ENCODE measurements at regions not wholly inside any gene's neighbourhood (a gene's known extent, or its start where the extent isn't known, plus 50 kb on each side); places are given as distances from the start of the nearest gene placed in this dataset.

GRCh38 chr4:146071390-146071789 lies 104.1 kb upstream of the LSM6 start:
- Histone ChIP-seq H4K20me1 (ENCODE audit: insufficient read depth) (no peaks in the 10 kb centered on the region), H3K36me3 (ENCODE audit: insufficient read depth) (no peaks in the 10 kb centered on the region), H3K4me1 (ENCODE audit: low read depth, poor library complexity, severe bottlenecking) (no peaks in the 10 kb centered on the region), H3K27me3 (ENCODE audit: insufficient read depth, low read depth) (no peaks in the 10 kb centered on the region), H3K4me3 (IDR thresholded peaks at IDR 0.05; ENCODE audit: insufficient read depth, low read depth, low read length) (no peak overlapping the region), H3K4me2 (no peak overlapping the region), H3K9ac (no peak overlapping the region), H2AFZ (ENCODE audit: low read depth) (no peak overlapping the region), H3K79me2 (ENCODE audit: insufficient read depth, low read depth) (no peaks in the 10 kb centered on the region), H3K27ac (no peak overlapping the region)
- TF ChIP-seq CTCF (conservative IDR thresholded peaks at IDR 0.05; ENCODE audit: low read depth, low read length), result no peak

GRCh38 chr4:146063143-146063542 lies 112.4 kb upstream of the LSM6 start:
- Histone ChIP-seq H3K36me3 (ENCODE audit: insufficient read depth) (no peaks in the 10 kb centered on the region), H3K4me2 (peak overlapping the region; percentile 7; the same call in 1 of the 2 replicates), H2AFZ (ENCODE audit: low read depth) (no peak overlapping the region), H3K9ac (no peak overlapping the region), H3K27me3 (ENCODE audit: insufficient read depth, low read depth) (no peaks in the 10 kb centered on the region), H3K27ac (no peak overlapping the region), H4K20me1 (ENCODE audit: insufficient read depth) (no peaks in the 10 kb centered on the region), H3K79me2 (ENCODE audit: insufficient read depth, low read depth) (no peaks in the 10 kb centered on the region), H3K4me3 (IDR thresholded peaks at IDR 0.05; ENCODE audit: insufficient read depth, low read depth, low read length) (no peak overlapping the region), H3K4me1 (ENCODE audit: low read depth, poor library complexity, severe bottlenecking) (peaks cover 28% of the 10 kb centered on the region)
- TF ChIP-seq CTCF (conservative IDR thresholded peaks at IDR 0.05; ENCODE audit: low read depth, low read length), result no peak

GRCh38 chr4:146062340-146062739 lies 113.2 kb upstream of the LSM6 start:
- Histone ChIP-seq H3K9ac (no peak overlapping the region), H3K4me1 (ENCODE audit: low read depth, poor library complexity, severe bottlenecking) (peaks cover 28% of the 10 kb centered on the region), H3K27me3 (ENCODE audit: insufficient read depth, low read depth) (no peaks in the 10 kb centered on the region), H3K4me3 (IDR thresholded peaks at IDR 0.05; ENCODE audit: insufficient read depth, low read depth, low read length) (no peak overlapping the region), H3K79me2 (ENCODE audit: insufficient read depth, low read depth) (no peaks in the 10 kb centered on the region), H3K36me3 (ENCODE audit: insufficient read depth) (no peaks in the 10 kb centered on the region), H4K20me1 (ENCODE audit: insufficient read depth) (no peaks in the 10 kb centered on the region), H3K4me2 (no peak overlapping the region), H3K27ac (no peak overlapping the region), H2AFZ (ENCODE audit: low read depth) (no peak overlapping the region)
- TF ChIP-seq CTCF (conservative IDR thresholded peaks at IDR 0.05; ENCODE audit: low read depth, low read length), result no peak

GRCh38 chr4:146061610-146062334 lies 113.7 kb upstream of the LSM6 start:
- Histone ChIP-seq H3K4me1 (ENCODE audit: low read depth, poor library complexity, severe bottlenecking) (peaks cover 28% of the 10 kb centered on the region), H2AFZ (ENCODE audit: low read depth) (no peak overlapping the region), H3K9ac (no peak overlapping the region), H3K4me2 (no peak overlapping the region), H3K79me2 (ENCODE audit: insufficient read depth, low read depth) (no peaks in the 10 kb centered on the region), H3K27ac (no peak overlapping the region), H3K4me3 (IDR thresholded peaks at IDR 0.05; ENCODE audit: insufficient read depth, low read depth, low read length) (no peak overlapping the region), H3K27me3 (ENCODE audit: insufficient read depth, low read depth) (no peaks in the 10 kb centered on the region), H3K36me3 (ENCODE audit: insufficient read depth) (no peaks in the 10 kb centered on the region), H4K20me1 (ENCODE audit: insufficient read depth) (no peaks in the 10 kb centered on the region)
- no peak for TF ChIP-seq CTCF (conservative IDR thresholded peaks at IDR 0.05; ENCODE audit: low read depth, low read length)

Data from KMS-11 (cell line).